ENCODE measurements at regions not wholly inside any gene's neighbourhood (a gene's known extent, or its start where the extent isn't known, plus 50 kb on each side); places are given as distances from the start of the nearest gene placed in this dataset.

- ATAC-seq (no peak), DNase-seq (no peak)
- H3K4me3 Mint-ChIP-seq: no peak overlapping the region
- H3K36me3 Mint-ChIP-seq (ENCODE audit: low read depth): no peaks in the 10 kb centered on the region
- H3K9me3 Mint-ChIP-seq: no peaks in the 10 kb centered on the region
- H3K27me3 Mint-ChIP-seq: peaks cover 3% of the 10 kb centered on the region
- no peaks in the 10 kb centered on the region for H3K4me1 Mint-ChIP-seq
- no peak overlapping the region for H3K27ac Mint-ChIP-seq
Observed at GRCh38 chr17:79466562-79467350, 144.1 kb downstream of the RBFOX3 start.

- Mint-ChIP-seq H3K4me1 (no peaks in the 10 kb centered on the region), H3K4me3 (no peak overlapping the region), H3K27me3 (peaks cover 2% of the 10 kb centered on the region), H3K9me3 (no peaks in the 10 kb centered on the region), H3K27ac (no peak overlapping the region), H3K36me3 (ENCODE audit: low read depth) (no peaks in the 10 kb centered on the region)
- DNase-seq (no peak), ATAC-seq (no peak)
Observed at GRCh38 chr17:79465681-79466025, 145.2 kb downstream of the RBFOX3 start.

- H3K27me3 Mint-ChIP-seq: peaks cover 2% of the 10 kb centered on the region
- H3K36me3 Mint-ChIP-seq (ENCODE audit: low read depth): no peaks in the 10 kb centered on the region
- H3K9me3 Mint-ChIP-seq: no peaks in the 10 kb centered on the region
- DNase-seq (no peak), ATAC-seq (no peak)
- no peak overlapping the region for H3K4me3 Mint-ChIP-seq
- no peaks in the 10 kb centered on the region for H3K4me1 Mint-ChIP-seq
- H3K27ac Mint-ChIP-seq: no peak overlapping the region
Observed at GRCh38 chr17:79465011-79465680, 145.7 kb downstream of the RBFOX3 start.

- no peak for ATAC-seq
- Mint-ChIP-seq H3K4me3 (no peak overlapping the region), H3K4me1 (no peaks in the 10 kb centered on the region), H3K27ac (no peak overlapping the region), H3K36me3 (ENCODE audit: low read depth) (no peaks in the 10 kb centered on the region), H3K27me3 (peaks cover under 1% of the 10 kb centered on the region), H3K9me3 (no peaks in the 10 kb centered on the region)
- no peak for DNase-seq
Observed at GRCh38 chr17:79464318-79465010, 146.4 kb downstream of the RBFOX3 start.

GRCh38 chr17:79463421-79464317, 147.2 kb downstream of the RBFOX3 start:
- no peak for ATAC-seq
- no peaks in the 10 kb centered on the region for H3K4me1 Mint-ChIP-seq
- no peak overlapping the region for H3K4me3 Mint-ChIP-seq
- H3K9me3 Mint-ChIP-seq: no peaks in the 10 kb centered on the region
- no peak overlapping the region for H3K27ac Mint-ChIP-seq
- no peaks in the 10 kb centered on the region for H3K36me3 Mint-ChIP-seq (ENCODE audit: low read depth)
- no peaks in the 10 kb centered on the region for H3K27me3 Mint-ChIP-seq
- DNase-seq: no peak

GRCh38 chr17:79461041-79461440, 149.8 kb downstream of the RBFOX3 start:
- Mint-ChIP-seq H3K36me3 (ENCODE audit: low read depth) (no peaks in the 10 kb centered on the region), H3K27me3 (no peaks in the 10 kb centered on the region), H3K9me3 (no peaks in the 10 kb centered on the region), H3K4me3 (no peak overlapping the region), H3K4me1 (no peaks in the 10 kb centered on the region), H3K27ac (no peak overlapping the region)
- no peak for ATAC-seq
- DNase-seq: no peak

GRCh38 chr17:79459846-79460245, 151.0 kb downstream of the RBFOX3 start:
- H3K9me3 Mint-ChIP-seq: no peaks in the 10 kb centered on the region
- ATAC-seq: no peak
- no peaks in the 10 kb centered on the region for H3K4me1 Mint-ChIP-seq
- no peaks in the 10 kb centered on the region for H3K36me3 Mint-ChIP-seq (ENCODE audit: low read depth)
- no peak overlapping the region for H3K27ac Mint-ChIP-seq
- no peak for DNase-seq
- H3K27me3 Mint-ChIP-seq: no peaks in the 10 kb centered on the region
- no peak overlapping the region for H3K4me3 Mint-ChIP-seq

GRCh38 chr17:79459003-79459655, 151.7 kb downstream of the RBFOX3 start:
- no peaks in the 10 kb centered on the region for H3K36me3 Mint-ChIP-seq (ENCODE audit: low read depth)
- H3K4me3 Mint-ChIP-seq: no peak overlapping the region
- ATAC-seq (no peak), DNase-seq (no peak)
- H3K4me1 Mint-ChIP-seq: no peaks in the 10 kb centered on the region
- H3K9me3 Mint-ChIP-seq: no peaks in the 10 kb centered on the region
- H3K27me3 Mint-ChIP-seq: no peaks in the 10 kb centered on the region
- no peak overlapping the region for H3K27ac Mint-ChIP-seq

- H3K4me1 Mint-ChIP-seq: no peaks in the 10 kb centered on the region
- no peak overlapping the region for H3K27ac Mint-ChIP-seq
- ATAC-seq (no peak), DNase-seq (no peak)
- H3K27me3 Mint-ChIP-seq: no peaks in the 10 kb centered on the region
- no peaks in the 10 kb centered on the region for H3K9me3 Mint-ChIP-seq
- H3K36me3 Mint-ChIP-seq (ENCODE audit: low read depth): no peaks in the 10 kb centered on the region
- no peak overlapping the region for H3K4me3 Mint-ChIP-seq
Observed at GRCh38 chr17:79458356-79458755, 152.5 kb downstream of the RBFOX3 start.

GRCh38 chr17:79457889-79458288, 153.0 kb downstream of the RBFOX3 start:
- Mint-ChIP-seq H3K36me3 (ENCODE audit: low read depth) (no peaks in the 10 kb centered on the region), H3K27me3 (no peaks in the 10 kb centered on the region), H3K27ac (no peak overlapping the region), H3K4me1 (no peaks in the 10 kb centered on the region), H3K4me3 (no peak overlapping the region), H3K9me3 (no peaks in the 10 kb centered on the region)
- DNase-seq: no peak
- no peak for ATAC-seq

GRCh38 chr17:79457376-79457775, 153.5 kb downstream of the RBFOX3 start:
- Mint-ChIP-seq H3K36me3 (ENCODE audit: low read depth) (no peaks in the 10 kb centered on the region), H3K27ac (no peak overlapping the region), H3K9me3 (no peaks in the 10 kb centered on the region), H3K4me1 (no peaks in the 10 kb centered on the region), H3K27me3 (no peaks in the 10 kb centered on the region), H3K4me3 (no peak overlapping the region)
- ATAC-seq (no peak), DNase-seq (no peak)

GRCh38 chr17:79455636-79456035, 155.2 kb downstream of the RBFOX3 start:
- Mint-ChIP-seq H3K36me3 (ENCODE audit: low read depth) (no peaks in the 10 kb centered on the region), H3K27ac (no peak overlapping the region), H3K9me3 (no peaks in the 10 kb centered on the region), H3K4me3 (no peak overlapping the region), H3K4me1 (no peaks in the 10 kb centered on the region), H3K27me3 (no peaks in the 10 kb centered on the region)
- DNase-seq (no peak), ATAC-seq (no peak)

- Mint-ChIP-seq H3K4me3 (no peak overlapping the region), H3K27ac (no peak overlapping the region), H3K4me1 (no peaks in the 10 kb centered on the region), H3K27me3 (no peaks in the 10 kb centered on the region), H3K9me3 (no peaks in the 10 kb centered on the region), H3K36me3 (ENCODE audit: low read depth) (no peaks in the 10 kb centered on the region)
- DNase-seq (no peak), ATAC-seq (no peak)
Observed at GRCh38 chr17:79454826-79455225, 156.0 kb downstream of the RBFOX3 start.

GRCh38 chr17:79453481-79453880, 157.4 kb downstream of the RBFOX3 start:
- Mint-ChIP-seq H3K27me3 (no peaks in the 10 kb centered on the region), H3K4me1 (no peaks in the 10 kb centered on the region), H3K4me3 (no peak overlapping the region), H3K27ac (no peak overlapping the region), H3K9me3 (no peaks in the 10 kb centered on the region), H3K36me3 (ENCODE audit: low read depth) (no peaks in the 10 kb centered on the region)
- no peak for ATAC-seq
- no peak for DNase-seq

All from activated naive CD8-positive, alpha-beta T cell treated with anti-CD3 and anti-CD28 coated beads, Interleukin-2, amount 50 U/mL, for 24 hours (primary cell).